ENCODE measurements at regions not wholly inside any gene's neighbourhood (a gene's known extent, or its start where the extent isn't known, plus 50 kb on each side); places are given as distances from the start of the nearest gene placed in this dataset.

DNA sequence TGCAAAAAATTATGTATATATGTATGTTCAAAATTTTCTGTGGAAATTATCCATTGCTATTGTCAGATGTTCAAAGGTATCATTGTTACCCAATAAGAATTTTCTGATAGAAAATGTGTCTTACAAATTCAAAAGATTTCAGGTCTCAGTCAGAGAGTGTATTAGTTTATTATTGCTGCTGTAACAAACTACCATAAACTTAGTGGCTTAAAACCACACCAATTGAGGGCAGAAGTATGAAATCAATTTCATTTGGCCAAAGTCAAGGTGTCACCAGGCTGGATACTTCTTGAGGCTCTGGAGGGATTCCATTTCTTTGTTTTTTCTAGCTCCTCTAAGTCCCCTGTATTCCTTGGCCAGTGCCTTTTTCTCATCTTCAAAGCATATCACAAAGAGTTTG lies 914.4 kb upstream of the ROBO1 start:
- intact Hi-C loops (cut with DNase I): no loop called here
- H3K27ac ChIP-seq (replicated peaks in 1 of 4): no peak overlapping the region
- DNase-seq (ENCODE audit: extremely low spot score): no peak
- no peaks in the 10 kb centered on the region for H3K27me3 ChIP-seq
- H3K4me3 ChIP-seq: no peak overlapping the region
- H3K36me3 ChIP-seq: no peaks in the 10 kb centered on the region
- H3K4me1 ChIP-seq: no peaks in the 10 kb centered on the region
- H3K9me3 ChIP-seq: no peaks in the 10 kb centered on the region
- no peak for TF ChIP-seq EP300 (IDR thresholded peaks at IDR 0.05)
- no peak for TF ChIP-seq POLR2AphosphoS5 (IDR thresholded peaks at IDR 0.05)
- TF ChIP-seq, protein P1, sequence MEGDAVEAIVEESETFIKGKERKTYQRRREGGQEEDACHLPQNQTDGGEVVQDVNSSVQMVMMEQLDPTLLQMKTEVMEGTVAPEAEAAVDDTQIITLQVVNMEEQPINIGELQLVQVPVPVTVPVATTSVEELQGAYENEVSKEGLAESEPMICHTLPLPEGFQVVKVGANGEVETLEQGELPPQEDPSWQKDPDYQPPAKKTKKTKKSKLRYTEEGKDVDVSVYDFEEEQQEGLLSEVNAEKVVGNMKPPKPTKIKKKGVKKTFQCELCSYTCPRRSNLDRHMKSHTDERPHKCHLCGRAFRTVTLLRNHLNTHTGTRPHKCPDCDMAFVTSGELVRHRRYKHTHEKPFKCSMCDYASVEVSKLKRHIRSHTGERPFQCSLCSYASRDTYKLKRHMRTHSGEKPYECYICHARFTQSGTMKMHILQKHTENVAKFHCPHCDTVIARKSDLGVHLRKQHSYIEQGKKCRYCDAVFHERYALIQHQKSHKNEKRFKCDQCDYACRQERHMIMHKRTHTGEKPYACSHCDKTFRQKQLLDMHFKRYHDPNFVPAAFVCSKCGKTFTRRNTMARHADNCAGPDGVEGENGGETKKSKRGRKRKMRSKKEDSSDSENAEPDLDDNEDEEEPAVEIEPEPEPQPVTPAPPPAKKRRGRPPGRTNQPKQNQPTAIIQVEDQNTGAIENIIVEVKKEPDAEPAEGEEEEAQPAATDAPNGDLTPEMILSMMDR (IDR thresholded peaks at IDR 0.05): no peak
- no peak for TF ChIP-seq POLR2A (IDR thresholded peaks at IDR 0.05; ENCODE audit: low read depth)

DNA sequence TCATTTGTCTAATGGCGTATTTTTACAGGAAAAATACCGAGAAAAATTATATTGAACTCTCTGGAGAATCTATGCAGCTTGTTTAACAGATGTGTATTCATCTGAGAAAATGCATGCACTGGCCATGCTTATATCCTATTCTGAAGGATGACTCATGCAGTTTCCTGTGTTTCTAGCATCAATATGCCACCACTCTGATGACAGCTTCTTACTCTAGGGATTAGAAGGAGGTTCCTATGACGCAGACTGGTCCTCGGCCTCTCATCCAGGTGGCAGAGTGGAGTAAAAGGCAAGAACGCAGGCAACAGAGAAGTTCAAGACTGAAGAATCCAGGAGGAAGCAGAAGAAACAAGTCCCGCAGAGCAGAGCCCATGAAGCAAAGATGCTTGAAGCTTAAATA lies 910.0 kb upstream of the ROBO1 start:
- H3K4me3 ChIP-seq: no peak overlapping the region
- intact Hi-C loops (cut with DNase I): no loop called here
- no peak for DNase-seq (ENCODE audit: extremely low spot score)
- H3K9me3 ChIP-seq: no peaks in the 10 kb centered on the region
- no peaks in the 10 kb centered on the region for H3K4me1 ChIP-seq
- H3K27me3 ChIP-seq: no peaks in the 10 kb centered on the region
- H3K27ac ChIP-seq (replicated peaks in 1 of 4): no peak overlapping the region
- 66% methylated on average over 6 of the region's 6 CpGs for WGBS
- H3K36me3 ChIP-seq: no peaks in the 10 kb centered on the region
- TF ChIP-seq, protein P1 (IDR thresholded peaks at IDR 0.05): no peak
- no peak for TF ChIP-seq POLR2A (IDR thresholded peaks at IDR 0.05; ENCODE audit: low read depth)
- no peak for TF ChIP-seq POLR2AphosphoS5 (IDR thresholded peaks at IDR 0.05)
- TF ChIP-seq EP300 (IDR thresholded peaks at IDR 0.05): no peak

DNA sequence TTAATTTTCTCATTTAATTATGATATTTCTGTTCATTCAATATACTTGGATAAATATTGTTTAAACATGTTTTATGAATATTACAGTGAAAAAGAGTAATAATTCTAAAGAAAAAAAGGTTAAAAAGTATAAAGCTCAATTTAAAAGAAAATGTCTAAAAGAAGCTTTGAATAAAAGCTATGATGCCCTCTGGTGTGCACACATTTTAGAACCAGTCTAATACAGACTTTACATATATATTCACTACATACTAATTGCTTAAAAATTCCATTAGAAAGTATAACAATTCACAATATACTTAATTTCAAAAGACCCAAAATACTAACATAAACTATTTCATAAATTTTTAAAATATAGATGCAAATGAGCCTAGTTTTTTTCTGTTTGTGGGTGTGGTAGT lies 909.1 kb upstream of the ROBO1 start:
- no peaks in the 10 kb centered on the region for H3K4me1 ChIP-seq
- H3K27me3 ChIP-seq: no peaks in the 10 kb centered on the region
- no peak overlapping the region for H3K4me3 ChIP-seq
- intact Hi-C loops (cut with DNase I): no loop called here
- no peak for DNase-seq (ENCODE audit: extremely low spot score)
- no peaks in the 10 kb centered on the region for H3K9me3 ChIP-seq
- no peak for TF ChIP-seq POLR2A (IDR thresholded peaks at IDR 0.05; ENCODE audit: low read depth)
- TF ChIP-seq, protein P1 (IDR thresholded peaks at IDR 0.05): no peak
- no peak for TF ChIP-seq POLR2AphosphoS5 (IDR thresholded peaks at IDR 0.05)
- no peak for TF ChIP-seq EP300 (IDR thresholded peaks at IDR 0.05)
- H3K36me3 ChIP-seq: no peaks in the 10 kb centered on the region
- no peak overlapping the region for H3K27ac ChIP-seq (replicated peaks in 1 of 4)

DNA sequence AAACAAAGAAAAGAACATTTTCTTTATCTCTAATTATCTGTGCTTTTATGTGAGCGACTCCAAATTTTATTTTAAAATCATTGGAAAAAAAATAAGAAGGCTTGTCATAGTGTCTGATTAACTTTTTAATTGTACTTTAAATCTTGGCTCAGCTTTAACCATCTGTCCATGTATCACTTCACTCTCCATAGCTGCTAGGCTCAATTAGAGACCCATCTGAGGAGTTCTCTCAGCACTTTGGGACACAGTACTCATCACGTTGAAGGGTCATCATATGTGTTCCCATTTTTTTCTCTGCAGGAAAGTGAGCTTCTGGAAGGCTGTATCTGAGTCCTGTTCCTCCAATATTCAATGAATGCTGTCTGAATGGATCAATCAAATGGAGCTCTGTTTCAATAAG lies 908.5 kb upstream of the ROBO1 start:
- intact Hi-C loops (cut with DNase I): no loop called here
- 77% methylated on average over 2 of the region's 2 CpGs for WGBS
- H3K4me1 ChIP-seq: no peaks in the 10 kb centered on the region
- no peak for DNase-seq (ENCODE audit: extremely low spot score)
- H3K36me3 ChIP-seq: no peaks in the 10 kb centered on the region
- H3K9me3 ChIP-seq: no peaks in the 10 kb centered on the region
- no peak overlapping the region for H3K27ac ChIP-seq (replicated peaks in 1 of 4)
- no peaks in the 10 kb centered on the region for H3K27me3 ChIP-seq
- no peak overlapping the region for H3K4me3 ChIP-seq
- TF ChIP-seq EP300 (IDR thresholded peaks at IDR 0.05) (no peak), POLR2AphosphoS5 (IDR thresholded peaks at IDR 0.05) (no peak), POLR2A (IDR thresholded peaks at IDR 0.05; ENCODE audit: low read depth) (no peak)
- TF ChIP-seq, protein P1 (IDR thresholded peaks at IDR 0.05): no peak

DNA sequence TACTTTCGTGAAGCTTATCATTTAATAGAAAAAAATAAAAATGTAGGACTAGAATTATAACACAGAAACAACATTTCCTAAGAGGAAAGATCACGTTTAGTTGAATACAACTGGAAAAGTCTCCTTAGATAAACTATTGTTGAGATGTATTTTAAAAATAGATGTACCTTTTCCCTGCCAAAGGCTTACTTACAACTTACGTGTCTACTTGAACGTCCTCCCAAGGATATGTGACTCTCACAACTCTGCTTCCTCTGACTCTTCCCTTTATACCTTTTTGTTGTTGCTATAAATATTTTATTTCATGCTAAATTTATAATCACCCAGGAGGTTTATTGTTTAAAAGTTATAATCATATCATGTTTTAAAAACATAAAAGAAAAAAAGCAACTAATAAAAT lies 908.0 kb upstream of the ROBO1 start:
- H3K36me3 ChIP-seq: no peaks in the 10 kb centered on the region
- H3K27ac ChIP-seq (replicated peaks in 1 of 4): no peak overlapping the region
- H3K9me3 ChIP-seq: no peaks in the 10 kb centered on the region
- DNase-seq (ENCODE audit: extremely low spot score): no peak
- H3K4me1 ChIP-seq: no peaks in the 10 kb centered on the region
- WGBS: 56% methylated on average over 4 of the region's 4 CpGs
- H3K27me3 ChIP-seq: no peaks in the 10 kb centered on the region
- intact Hi-C loops (cut with DNase I): no loop called here
- no peak overlapping the region for H3K4me3 ChIP-seq
- no peak for TF ChIP-seq POLR2AphosphoS5 (IDR thresholded peaks at IDR 0.05)
- no peak for TF ChIP-seq EP300 (IDR thresholded peaks at IDR 0.05)
- TF ChIP-seq POLR2A (IDR thresholded peaks at IDR 0.05; ENCODE audit: low read depth): no peak
- TF ChIP-seq, protein P1 (IDR thresholded peaks at IDR 0.05): no peak

All from esophagus muscularis mucosa (tissue), 4 donors.